ENCODE measurements at regions not wholly inside any gene's neighbourhood (a gene's known extent, or its start where the extent isn't known, plus 50 kb on each side); places are given as distances from the start of the nearest gene placed in this dataset.

DNA sequence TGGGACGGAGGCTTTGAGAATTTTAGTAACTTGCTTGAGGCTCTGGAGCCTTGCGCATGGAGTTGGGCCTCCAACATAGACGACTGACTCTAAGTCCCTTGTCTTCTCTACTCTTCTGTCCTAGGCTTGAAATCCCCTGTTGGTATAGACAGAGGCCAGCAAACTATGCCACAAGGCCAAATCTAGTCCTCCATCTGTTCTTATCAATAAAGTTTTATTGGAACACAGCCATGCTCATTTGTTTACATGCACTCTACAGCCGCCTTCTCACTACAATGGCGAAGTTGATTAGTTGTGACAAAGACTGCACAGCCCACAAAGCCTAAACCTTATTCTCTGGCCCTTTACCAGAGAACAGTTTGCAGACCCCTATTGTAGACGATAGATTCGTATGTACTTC is 174.1 kb upstream of the ZFP64 start:
- TF ChIP-seq, protein P1, sequence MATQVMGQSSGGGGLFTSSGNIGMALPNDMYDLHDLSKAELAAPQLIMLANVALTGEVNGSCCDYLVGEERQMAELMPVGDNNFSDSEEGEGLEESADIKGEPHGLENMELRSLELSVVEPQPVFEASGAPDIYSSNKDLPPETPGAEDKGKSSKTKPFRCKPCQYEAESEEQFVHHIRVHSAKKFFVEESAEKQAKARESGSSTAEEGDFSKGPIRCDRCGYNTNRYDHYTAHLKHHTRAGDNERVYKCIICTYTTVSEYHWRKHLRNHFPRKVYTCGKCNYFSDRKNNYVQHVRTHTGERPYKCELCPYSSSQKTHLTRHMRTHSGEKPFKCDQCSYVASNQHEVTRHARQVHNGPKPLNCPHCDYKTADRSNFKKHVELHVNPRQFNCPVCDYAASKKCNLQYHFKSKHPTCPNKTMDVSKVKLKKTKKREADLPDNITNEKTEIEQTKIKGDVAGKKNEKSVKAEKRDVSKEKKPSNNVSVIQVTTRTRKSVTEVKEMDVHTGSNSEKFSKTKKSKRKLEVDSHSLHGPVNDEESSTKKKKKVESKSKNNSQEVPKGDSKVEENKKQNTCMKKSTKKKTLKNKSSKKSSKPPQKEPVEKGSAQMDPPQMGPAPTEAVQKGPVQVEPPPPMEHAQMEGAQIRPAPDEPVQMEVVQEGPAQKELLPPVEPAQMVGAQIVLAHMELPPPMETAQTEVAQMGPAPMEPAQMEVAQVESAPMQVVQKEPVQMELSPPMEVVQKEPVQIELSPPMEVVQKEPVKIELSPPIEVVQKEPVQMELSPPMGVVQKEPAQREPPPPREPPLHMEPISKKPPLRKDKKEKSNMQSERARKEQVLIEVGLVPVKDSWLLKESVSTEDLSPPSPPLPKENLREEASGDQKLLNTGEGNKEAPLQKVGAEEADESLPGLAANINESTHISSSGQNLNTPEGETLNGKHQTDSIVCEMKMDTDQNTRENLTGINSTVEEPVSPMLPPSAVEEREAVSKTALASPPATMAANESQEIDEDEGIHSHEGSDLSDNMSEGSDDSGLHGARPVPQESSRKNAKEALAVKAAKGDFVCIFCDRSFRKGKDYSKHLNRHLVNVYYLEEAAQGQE (IDR thresholded peaks at IDR 0.05; ENCODE audit: insufficient read depth in 1 of 2, low read depth in 2 of 2, low read length in 1 of 2), result no peak
- TF ChIP-seq, protein P2, sequence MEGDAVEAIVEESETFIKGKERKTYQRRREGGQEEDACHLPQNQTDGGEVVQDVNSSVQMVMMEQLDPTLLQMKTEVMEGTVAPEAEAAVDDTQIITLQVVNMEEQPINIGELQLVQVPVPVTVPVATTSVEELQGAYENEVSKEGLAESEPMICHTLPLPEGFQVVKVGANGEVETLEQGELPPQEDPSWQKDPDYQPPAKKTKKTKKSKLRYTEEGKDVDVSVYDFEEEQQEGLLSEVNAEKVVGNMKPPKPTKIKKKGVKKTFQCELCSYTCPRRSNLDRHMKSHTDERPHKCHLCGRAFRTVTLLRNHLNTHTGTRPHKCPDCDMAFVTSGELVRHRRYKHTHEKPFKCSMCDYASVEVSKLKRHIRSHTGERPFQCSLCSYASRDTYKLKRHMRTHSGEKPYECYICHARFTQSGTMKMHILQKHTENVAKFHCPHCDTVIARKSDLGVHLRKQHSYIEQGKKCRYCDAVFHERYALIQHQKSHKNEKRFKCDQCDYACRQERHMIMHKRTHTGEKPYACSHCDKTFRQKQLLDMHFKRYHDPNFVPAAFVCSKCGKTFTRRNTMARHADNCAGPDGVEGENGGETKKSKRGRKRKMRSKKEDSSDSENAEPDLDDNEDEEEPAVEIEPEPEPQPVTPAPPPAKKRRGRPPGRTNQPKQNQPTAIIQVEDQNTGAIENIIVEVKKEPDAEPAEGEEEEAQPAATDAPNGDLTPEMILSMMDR (IDR thresholded peaks at IDR 0.05), result no peak
- no peak for TF ChIP-seq POLR2AphosphoS5 (IDR thresholded peaks at IDR 0.05; ENCODE audit: low read depth, low read length)
